Heart left ventricle (tissue), 16 donors: ENCODE measurements at regions not wholly inside any gene's neighbourhood (a gene's known extent, or its start where the extent isn't known, plus 50 kb on each side); places are given as distances from the start of the nearest gene placed in this dataset.

Experiments
- ATAC-seq, 4 donors: fragments of 200-7000 bp; cut with Tn5 transposase; one replicate each; pipeline ENCODE4 v1.9.1; 2020 to 2022; ENCODE audit warnings: moderate library complexity in 4 of 4, mild to moderate bottlenecking in 3 of 4, moderate number of reproducible peaks in 1 of 4
- DNase-seq, 5 donors: peaks; one replicate each; pipeline ENCODE4 v3.0.0-alpha.2; 2020
- H3K27ac ChIP-seq, 12 donors: fragments of 200-600 bp; sonication (generic) in 4 of 12; one replicate each; pipeline versions ENCODE4 v1.5.0 to v1.8.0; 2016 to 2022; ENCODE audit warnings: mild to moderate bottlenecking in 2 of 12
- H3K27me3 ChIP-seq, 9 donors: fragments of 200-600 bp; sonication (generic) in 2 of 9; one replicate each; pipeline versions ENCODE4 v1.5.1 to v1.8.0; 2016 to 2022; ENCODE audit warnings: mild to moderate bottlenecking in 3 of 9
- H3K36me3 ChIP-seq, 9 donors: fragments of 200-600 bp; sonication (generic) in 2 of 9; one replicate each; pipeline versions ENCODE4 v1.5.0 to v1.8.0; 2018 to 2022; ENCODE audit warnings: mild to moderate bottlenecking in 2 of 9
- H3K4me1 ChIP-seq, 12 donors: fragments of 200-600 bp; sonication (generic) in 4 of 12; one replicate each; pipeline versions ENCODE4 v1.5.0 to v1.8.0; 2016 to 2022; ENCODE audit warnings: mild to moderate bottlenecking in 3 of 12
- H3K4me3 ChIP-seq, 12 donors: fragments of 200-600 bp; sonication (generic) in 4 of 12; one replicate each; pipeline versions ENCODE4 v1.5.0 to v1.8.0; 2017 to 2022; ENCODE audit warnings: mild to moderate bottlenecking in 9 of 12, moderate library complexity in 4 of 12
- H3K9me3 ChIP-seq, 12 donors: fragments of 200-600 bp; sonication (generic) in 4 of 12; one replicate each; pipeline versions ENCODE4 v1.5.0 to v1.8.0; 2016 to 2022; ENCODE audit warnings: mild to moderate bottlenecking in 1 of 12
- POLR2A ChIP-seq, 2 donors: fragments of 450-650 bp; IDR thresholded peaks; one replicate each; pipeline ENCODE4 v1.6.1; 2017; ENCODE audit warnings: antibody characterized with exemption in 2 of 2, mild to moderate bottlenecking in 2 of 2, moderate library complexity in 2 of 2
- WGBS, 4 donors: extraction: QIAGEN DNeasy Blood & Tissue Kit in 2 of 4; methylation state at CpG; one replicate each; pipeline versions ENCODE4 v1.1.5 to v1.1.7; 2013 to 2018; 5-methylcytosine and 5-hydroxymethylcytosine counted together
- intact Hi-C, 10 donors: fragments of 100-400 bp; cut with DNase I; formaldehyde crosslinking; loops; one replicate each; pipeline versions ENCODE4 v1.11.1 to v1.14.2; 2022
- TF ChIP-seq, protein P1 (sequence below), 12 donors: fragments of 200-600 bp; sonication (generic) in 4 of 12; IDR thresholded peaks; one replicate each; pipeline versions ENCODE4 v1.5.0 to v1.8.0; 2018 to 2022; ENCODE audit warnings: antibody characterized with exemption in 12 of 12, mild to moderate bottlenecking in 5 of 12
- donor health status: ischemic (EF 13 %, LVEDD 7.1; RV severe dilation, severe dysfunction).
- donor health status: healthy with polysubstance abuse.
- donor health status: DM: no; HTN: yes; CAD: no.
- donor health status: DM: no; HTN: no; CAD: no.
- donor health status: ischemic (EF 25% LVEDD 6.9; RV normal size, moderate dysfunction).
- donor health status: ischemic (EF 25% LVEDD 5.7; RV mildly dilated, moderate dysfunction).
- donor health status: healthy.
- donor health status: DM: yes; HTN: yes; CAD: no.
- donor health status: ischemic (EF 35%, LVEDD 5.7; RV mildly dilated, moderate dysfunction).
- donor health status: nonischemic (EF 11% LVEDD 7.7; RV severe dilation, severe dysfunction).
- donor health status: DM: yes; HTN: yes; CAD: no.
- donor health status: PGD.
- donor health status: ischemic (EF 29% LVEDD 5.4; RV normal size, mild dysfunction).
- donor health status: nonischemic (EF 23%, LVEDD 6.1; RV moderate dilation, normal function).

DNA sequence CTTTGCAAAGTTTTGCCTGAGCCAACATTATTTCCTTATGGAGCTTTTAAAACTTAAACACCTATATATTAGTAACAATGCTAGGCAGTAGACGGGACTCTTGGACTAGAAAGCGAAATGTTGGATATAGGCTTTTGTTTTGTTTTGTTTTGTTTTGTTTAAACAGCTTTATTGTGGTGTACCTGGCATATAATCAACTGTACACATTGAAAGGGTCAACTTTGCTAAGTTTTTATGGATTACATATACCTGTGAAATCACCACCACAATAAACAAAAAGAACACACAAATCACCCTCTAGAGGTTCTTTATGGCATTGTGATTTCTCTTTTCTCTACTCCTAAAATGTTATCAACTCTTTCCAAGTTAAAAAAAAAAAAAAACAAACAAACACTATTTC, 184.9 kb upstream of the LNX1 start:
- Histone ChIP-seq H3K4me1 (peaks cover 0 to 7% (median 0%) of the 10 kb centered on the region in 12 donors), H3K9me3 (no peaks in the 10 kb centered on the region), H3K27ac (no peak overlapping the region), H3K4me3 (no peak overlapping the region), H3K36me3 (no peaks in the 10 kb centered on the region), H3K27me3 (no peaks in the 10 kb centered on the region)
- TF ChIP-seq, protein P1, sequence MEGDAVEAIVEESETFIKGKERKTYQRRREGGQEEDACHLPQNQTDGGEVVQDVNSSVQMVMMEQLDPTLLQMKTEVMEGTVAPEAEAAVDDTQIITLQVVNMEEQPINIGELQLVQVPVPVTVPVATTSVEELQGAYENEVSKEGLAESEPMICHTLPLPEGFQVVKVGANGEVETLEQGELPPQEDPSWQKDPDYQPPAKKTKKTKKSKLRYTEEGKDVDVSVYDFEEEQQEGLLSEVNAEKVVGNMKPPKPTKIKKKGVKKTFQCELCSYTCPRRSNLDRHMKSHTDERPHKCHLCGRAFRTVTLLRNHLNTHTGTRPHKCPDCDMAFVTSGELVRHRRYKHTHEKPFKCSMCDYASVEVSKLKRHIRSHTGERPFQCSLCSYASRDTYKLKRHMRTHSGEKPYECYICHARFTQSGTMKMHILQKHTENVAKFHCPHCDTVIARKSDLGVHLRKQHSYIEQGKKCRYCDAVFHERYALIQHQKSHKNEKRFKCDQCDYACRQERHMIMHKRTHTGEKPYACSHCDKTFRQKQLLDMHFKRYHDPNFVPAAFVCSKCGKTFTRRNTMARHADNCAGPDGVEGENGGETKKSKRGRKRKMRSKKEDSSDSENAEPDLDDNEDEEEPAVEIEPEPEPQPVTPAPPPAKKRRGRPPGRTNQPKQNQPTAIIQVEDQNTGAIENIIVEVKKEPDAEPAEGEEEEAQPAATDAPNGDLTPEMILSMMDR (IDR thresholded peaks at IDR 0.05): no peak
- TF ChIP-seq POLR2A (IDR thresholded peaks at IDR 0.05): no peak
- DNase-seq (no peak), ATAC-seq (no peak)
- 95 to 100% (median 97%) methylated on average over 2 of the region's 2 CpGs for WGBS, 4 donors
- intact Hi-C loops: no loop called here

DNA sequence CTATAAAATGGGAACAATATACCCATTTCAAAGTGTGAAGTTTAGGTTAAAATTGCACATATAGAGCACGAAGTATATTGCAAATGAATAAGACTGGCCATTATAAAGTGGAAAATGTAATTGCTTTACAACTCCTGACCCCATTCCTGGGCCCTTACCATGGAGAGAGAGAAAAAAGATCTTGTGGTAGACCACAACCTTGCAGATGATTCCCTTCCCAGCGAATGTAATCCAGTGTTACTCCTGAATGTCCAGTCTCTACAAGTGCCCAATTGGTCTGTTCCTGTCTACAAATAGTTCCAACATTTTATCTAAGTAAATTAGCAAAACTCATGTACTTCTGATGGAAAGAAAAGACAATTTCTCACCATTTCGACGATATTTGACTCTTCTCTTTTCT, 184.1 kb upstream of the LNX1 start:
- whole genome bisulfite sequencing, 4 donors: 93 to 94% (median 94%) methylated on average over 4 of the region's 4 CpGs
- intact Hi-C loops: no loop called here
- ATAC-seq (no peak), DNase-seq (no peak)
- Histone ChIP-seq H3K36me3 (no peaks in the 10 kb centered on the region), H3K4me1 (peaks cover 0 to 7% (median 0%) of the 10 kb centered on the region in 12 donors), H3K9me3 (no peaks in the 10 kb centered on the region), H3K4me3 (no peak overlapping the region), H3K27me3 (no peaks in the 10 kb centered on the region), H3K27ac (no peak overlapping the region)
- TF ChIP-seq POLR2A (IDR thresholded peaks at IDR 0.05): no peak
- TF ChIP-seq, protein P1 (IDR thresholded peaks at IDR 0.05): no peak

DNA sequence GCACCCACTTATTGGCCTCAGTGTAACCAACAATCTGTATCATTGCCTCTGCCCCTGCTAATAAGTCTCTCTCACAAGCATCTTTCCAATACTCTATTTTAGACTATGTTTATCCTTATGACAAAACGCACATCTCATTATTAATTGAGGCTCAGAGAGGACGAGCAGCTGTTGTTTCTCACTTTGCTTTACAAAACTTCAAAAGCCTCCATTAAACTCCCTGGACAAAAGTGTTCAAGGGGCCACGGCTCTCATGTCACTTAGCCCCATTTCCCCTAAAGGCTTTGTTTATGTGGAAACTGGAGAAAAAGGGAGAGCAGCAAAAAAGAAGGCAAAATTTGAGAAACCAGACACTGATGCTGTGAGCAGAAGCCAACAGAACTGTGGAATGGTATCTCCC, 180.0 kb upstream of the LNX1 start:
- TF ChIP-seq, protein P1 (IDR thresholded peaks at IDR 0.05): no peak
- TF ChIP-seq POLR2A (IDR thresholded peaks at IDR 0.05): no peak
- Histone ChIP-seq H3K27me3 (no peaks in the 10 kb centered on the region), H3K9me3 (no peaks in the 10 kb centered on the region), H3K27ac (no peak overlapping the region), H3K36me3 (no peaks in the 10 kb centered on the region), H3K4me1 (no peaks in the 10 kb centered on the region), H3K4me3 (no peak overlapping the region)
- ATAC-seq (no peak), DNase-seq (no peak)
- intact Hi-C loops: no loop called here
- 66 to 90% (median 86%) methylated on average over 3 of the region's 3 CpGs for WGBS, 4 donors

DNA sequence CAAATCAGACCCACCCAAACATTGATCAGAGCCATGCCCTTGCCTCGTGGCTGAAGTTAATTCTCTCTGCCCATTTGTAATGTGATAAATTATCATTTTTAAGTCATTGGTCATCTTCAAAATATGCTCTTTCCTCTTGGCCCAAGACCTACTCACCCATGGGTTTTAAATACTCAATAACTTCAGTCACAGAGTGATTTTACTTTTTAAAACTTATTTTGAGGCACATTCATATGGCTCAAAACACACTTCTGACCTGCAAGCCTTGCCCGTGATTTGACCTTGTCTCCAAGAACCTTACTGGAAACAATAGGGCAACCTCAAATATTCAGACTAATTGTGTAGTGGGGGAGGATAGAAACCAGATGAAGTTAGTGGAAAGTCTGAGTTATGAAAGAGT, 176.2 kb upstream of the LNX1 start:
- Histone ChIP-seq H3K27me3 (no peaks in the 10 kb centered on the region), H3K4me1 (peaks cover 0 to 5% (median 0%) of the 10 kb centered on the region in 12 donors), H3K27ac (no peak overlapping the region), H3K4me3 (no peak overlapping the region), H3K36me3 (no peaks in the 10 kb centered on the region), H3K9me3 (no peaks in the 10 kb centered on the region)
- DNase-seq (no peak), ATAC-seq (no peak)
- TF ChIP-seq, protein P1 (IDR thresholded peaks at IDR 0.05): no peak
- no peak for TF ChIP-seq POLR2A (IDR thresholded peaks at IDR 0.05)
- intact Hi-C loops: no loop called here
- 67 to 75% (median 72%) methylated on average over 2 of the region's 2 CpGs for WGBS, 4 donors
